PC-9 (cell line): ENCODE measurements at regions not wholly inside any gene's neighbourhood (a gene's known extent, or its start where the extent isn't known, plus 50 kb on each side); places are given as distances from the start of the nearest gene placed in this dataset.

Experiments used
- CTCF ChIP-seq: fragments of 200-600 bp; sonication (generic); conservative IDR thresholded peaks from 2 replicates; pipeline ENCODE4 v1.6.1; 2017; ENCODE audit warnings: mixed run types, antibody characterized with exemption, mild to moderate bottlenecking, moderate library complexity
- EZH2 ChIP-seq: fragments of 200-600 bp; sonication (generic); IDR thresholded peaks from 2 replicates; pipeline ENCODE4 v1.8.0; 2017; ENCODE audit warnings: antibody characterized with exemption, low read depth

GRCh38 chr6:108752733-108753590, 95.3 kb upstream of the ARMC2 start:
- no peak for TF ChIP-seq CTCF
- no peak for TF ChIP-seq EZH2
